ENCODE measurements at regions not wholly inside any gene's neighbourhood (a gene's known extent, or its start where the extent isn't known, plus 50 kb on each side); places are given as distances from the start of the nearest gene placed in this dataset.
"Not testable (repeated sequence)": the region's sequence is repeated elsewhere in the genome, so short reads cannot be mapped to it uniquely, and the experiment has no call there.

DNA sequence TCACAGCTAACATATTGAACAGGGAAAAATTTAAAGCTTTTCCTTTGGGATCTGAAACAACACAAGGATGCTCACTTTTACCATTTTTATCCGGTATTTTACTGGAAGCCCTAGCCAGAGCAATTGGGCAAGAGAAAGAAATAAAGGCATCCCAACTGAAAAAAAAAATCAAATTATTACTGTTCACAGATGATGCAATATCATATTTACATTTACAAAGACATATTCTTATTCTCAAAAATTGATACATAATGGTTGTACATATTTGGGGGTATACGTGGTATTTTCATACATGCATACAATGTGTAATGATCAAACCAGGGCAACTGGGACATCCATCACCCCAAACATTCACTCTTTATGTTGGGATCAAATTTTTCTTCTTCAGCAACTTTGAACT, 337.0 kb upstream of the SLC7A11 start:
- DNase-seq (ENCODE audit: low spot score in 2 of 2), result no peak
- intact Hi-C loops (cut with DNase I; ENCODE audit: low total_unique reads), result no loop called here
- TF ChIP-seq CTCF (IDR thresholded peaks at IDR 0.05) (no peak), POLR2A (IDR thresholded peaks at IDR 0.05) (no peak)
- no peak overlapping the region for H3K4me3 ChIP-seq (ENCODE audit: low read depth, poor library complexity, severe bottlenecking)
- 94 to 96% methylated on average over 2 of the region's 2 CpGs for WGBS, 2 donors

- intact Hi-C loops (cut with DNase I; ENCODE audit: low total_unique reads); DNase-seq (ENCODE audit: low spot score in 2 of 2); H3K4me3 ChIP-seq (ENCODE audit: low read depth, poor library complexity, severe bottlenecking): not testable (repeated sequence)
- WGBS, 2 donors, result 85 to 90% methylated on average over 3 of the region's 3 CpGs
These were observed 335.7 kb upstream of the SLC7A11 start for GRCh38 chr4:138577826-138578225.

DNA sequence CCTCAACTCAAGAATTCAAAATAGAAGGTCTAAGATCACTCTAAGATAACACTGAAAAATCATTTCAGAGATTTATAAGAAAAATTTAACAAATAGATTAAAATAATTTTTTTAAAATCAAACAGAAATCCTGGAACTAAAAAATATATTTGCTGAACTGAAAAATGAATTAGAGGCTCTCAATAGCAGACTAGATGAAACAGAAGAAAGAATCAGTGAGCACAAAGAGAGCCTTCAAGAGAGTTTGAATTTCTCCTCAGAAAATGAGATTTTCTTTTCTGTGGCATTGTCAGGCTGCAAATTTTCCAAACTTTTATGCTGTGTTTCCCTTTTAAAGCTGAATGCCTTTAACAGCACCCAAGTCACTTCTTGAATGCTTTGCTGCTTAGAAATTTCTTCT, 335.0 kb upstream of the SLC7A11 start:
- intact Hi-C loops (cut with DNase I; ENCODE audit: low total_unique reads), result no loop called here
- DNase-seq (ENCODE audit: low spot score in 2 of 2), result no peak
- TF ChIP-seq CTCF (IDR thresholded peaks at IDR 0.05) (no peak), POLR2A (IDR thresholded peaks at IDR 0.05) (no peak)
- H3K4me3 ChIP-seq (ENCODE audit: low read depth, poor library complexity, severe bottlenecking), result no peak overlapping the region

GRCh38 chr4:138576684-138577083, 334.5 kb upstream of the SLC7A11 start:
- intact Hi-C loops (cut with DNase I; ENCODE audit: low total_unique reads), result no loop called here
- no peak overlapping the region for H3K4me3 ChIP-seq (ENCODE audit: low read depth, poor library complexity, severe bottlenecking)
- no peak for DNase-seq (ENCODE audit: low spot score in 2 of 2)
- 60 to 72% methylated on average over 3 of the region's 3 CpGs for WGBS, 2 donors
- TF ChIP-seq POLR2A (IDR thresholded peaks at IDR 0.05), result no peak
- TF ChIP-seq CTCF (IDR thresholded peaks at IDR 0.05), result no peak

DNA sequence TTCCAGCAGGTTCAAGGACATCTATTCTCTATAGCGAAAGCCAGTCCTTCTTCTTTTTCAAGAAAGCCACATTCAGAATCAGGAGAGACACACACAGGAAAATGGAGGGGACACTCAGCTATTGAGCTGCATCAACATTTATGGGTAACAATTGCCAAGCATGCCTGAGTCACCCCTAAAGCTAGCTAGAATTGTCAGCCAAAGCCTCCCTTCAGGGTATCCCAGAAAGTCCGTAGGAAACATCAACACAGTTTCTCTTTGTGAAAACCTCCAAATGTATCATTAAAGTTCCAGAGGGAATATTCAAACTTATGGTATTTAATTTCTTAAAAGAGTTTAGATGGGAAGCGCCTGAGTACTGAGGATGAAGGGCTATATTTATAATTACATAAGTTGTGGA, 331.1 kb upstream of the SLC7A11 start:
- no peak for DNase-seq (ENCODE audit: low spot score in 2 of 2)
- TF ChIP-seq CTCF (IDR thresholded peaks at IDR 0.05) (no peak), POLR2A (IDR thresholded peaks at IDR 0.05) (no peak)
- H3K4me3 ChIP-seq (ENCODE audit: low read depth, poor library complexity, severe bottlenecking), result no peak overlapping the region
- intact Hi-C loops (cut with DNase I; ENCODE audit: low total_unique reads), result no loop called here
- 38 to 47% methylated on average over 3 of the region's 3 CpGs for WGBS, 2 donors

DNA sequence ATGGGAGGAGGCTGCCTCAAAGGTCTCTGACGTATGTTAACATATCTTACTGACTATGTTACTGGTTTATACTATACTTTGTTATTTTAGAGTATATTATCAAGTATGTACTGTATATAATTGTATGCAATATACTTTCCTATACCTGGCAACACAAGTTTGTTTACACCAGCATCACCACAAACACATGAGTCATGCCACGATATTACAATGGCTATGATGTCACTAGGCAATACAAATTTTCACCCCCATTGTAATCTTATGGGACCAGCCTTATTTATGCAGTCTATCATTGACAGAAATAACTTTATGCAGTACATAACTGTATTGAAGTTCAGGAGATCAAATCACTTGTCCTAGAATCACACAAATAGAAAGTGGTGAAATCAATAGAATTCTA, 329.9 kb upstream of the SLC7A11 start:
- TF ChIP-seq POLR2A (IDR thresholded peaks at IDR 0.05), result no peak
- no peak for TF ChIP-seq CTCF (IDR thresholded peaks at IDR 0.05)
- 76 to 79% methylated on average over 2 of the region's 2 CpGs for WGBS, 2 donors
- DNase-seq (ENCODE audit: low spot score in 2 of 2), result no peak
- no peak overlapping the region for H3K4me3 ChIP-seq (ENCODE audit: low read depth, poor library complexity, severe bottlenecking)
- intact Hi-C loops (cut with DNase I; ENCODE audit: low total_unique reads), result no loop called here

All from lower leg skin (tissue), 4 donors.